ENCODE measurements at regions not wholly inside any gene's neighbourhood (a gene's known extent, or its start where the extent isn't known, plus 50 kb on each side); places are given as distances from the start of the nearest gene placed in this dataset.

GRCh38 chr10:24133835-24134234 lies 75.1 kb upstream of the KIAA1217 start:
- ATAC-seq = no peak
- no peak for DNase-seq
- intact Hi-C loops (cut with DNase I) = no loop called here

DNA sequence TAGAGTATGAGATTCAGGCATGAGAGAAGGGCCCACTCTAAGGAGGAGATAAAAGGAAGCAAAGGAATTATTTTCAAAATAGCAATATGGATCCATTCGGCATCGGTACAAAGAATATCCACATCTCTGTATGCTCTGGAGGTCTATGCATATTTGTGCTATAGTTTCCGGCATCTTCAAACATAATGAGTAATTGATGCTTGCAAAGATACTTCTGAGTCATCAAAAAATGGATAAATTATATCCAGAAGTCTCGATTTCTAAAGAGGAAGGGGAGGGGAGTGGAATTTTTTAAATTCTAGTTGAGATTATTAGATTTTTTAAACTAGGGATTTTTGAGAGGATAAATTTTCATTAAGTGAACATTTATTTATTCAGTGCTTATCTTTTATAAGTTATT lies 72.9 kb upstream of the KIAA1217 start:
- DNase-seq (no peak), ATAC-seq (no peak)
- intact Hi-C loops (cut with DNase I) = no loop called here

DNA sequence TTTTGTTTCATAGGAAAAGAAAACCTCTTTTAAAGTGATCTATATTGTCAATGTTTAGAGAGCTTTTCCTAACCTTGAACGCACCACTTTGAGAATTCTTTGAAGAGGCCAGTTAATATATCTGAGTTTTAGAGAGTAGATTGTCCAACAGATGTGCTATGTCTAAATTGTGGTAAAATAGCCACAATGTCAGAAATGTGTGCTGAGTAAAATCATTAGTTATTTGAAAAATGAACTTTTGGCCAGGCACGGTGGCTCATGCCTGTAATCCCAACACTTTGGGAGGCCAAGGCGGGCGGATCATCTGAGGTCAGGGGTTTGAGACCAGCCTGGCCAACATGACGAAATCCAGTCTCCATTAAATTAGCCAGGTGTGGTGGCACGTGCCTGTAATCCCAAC lies 61.6 kb upstream of the KIAA1217 start:
- DNase-seq (no peak), ATAC-seq (no peak)
- intact Hi-C loops (cut with DNase I) = no loop called here

- DNase-seq = no peak
- no peak for ATAC-seq
- intact Hi-C loops (cut with DNase I) = no loop called here
Measured at GRCh38 chr10:24149640-24150039, 59.3 kb upstream of the KIAA1217 start.

DNA sequence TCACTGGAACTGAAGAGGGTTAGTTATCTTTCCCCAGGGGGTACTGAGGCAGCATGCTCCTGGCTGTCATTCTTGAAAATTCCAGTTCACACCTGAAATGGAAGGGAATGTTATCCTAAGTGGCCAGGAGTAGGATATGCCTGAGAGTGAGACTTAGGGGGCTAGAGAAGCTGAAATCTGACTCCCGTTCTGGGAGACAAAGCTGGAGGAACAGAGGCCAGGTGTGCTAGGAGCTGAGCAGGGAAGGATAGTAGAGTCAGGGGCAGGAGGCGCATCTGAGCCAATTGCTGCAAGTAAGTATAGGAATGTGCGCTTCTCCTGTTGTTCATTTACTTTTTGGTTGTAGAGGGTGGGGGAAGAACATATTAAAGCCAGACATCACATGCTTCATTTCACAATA lies 58.1 kb upstream of the KIAA1217 start:
- ATAC-seq = no peak
- intact Hi-C loops (cut with DNase I) = no loop called here
- DNase-seq = no peak

DNA sequence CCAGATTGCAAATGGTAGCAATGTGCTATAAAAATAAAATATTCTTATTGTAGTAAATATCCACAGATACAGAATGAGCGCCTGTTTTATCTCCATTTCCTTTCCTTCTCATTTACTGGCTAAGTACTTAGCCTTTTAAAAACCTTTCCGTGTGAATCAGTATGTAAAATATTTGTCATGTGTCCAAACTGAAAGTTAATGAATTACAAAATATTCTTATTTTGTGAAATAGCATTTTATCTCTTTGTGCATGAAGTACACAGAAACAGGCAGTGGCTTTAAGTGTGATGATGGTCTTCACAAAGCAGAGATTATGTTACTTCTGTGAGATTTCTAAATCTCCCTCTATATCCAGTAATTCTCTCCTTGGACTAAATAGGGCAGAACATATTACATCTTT lies 56.7 kb upstream of the KIAA1217 start:
- intact Hi-C loops (cut with DNase I) = no loop called here
- DNase-seq = no peak
- peak in 1 of 2 donors; percentile 36 for ATAC-seq

DNA sequence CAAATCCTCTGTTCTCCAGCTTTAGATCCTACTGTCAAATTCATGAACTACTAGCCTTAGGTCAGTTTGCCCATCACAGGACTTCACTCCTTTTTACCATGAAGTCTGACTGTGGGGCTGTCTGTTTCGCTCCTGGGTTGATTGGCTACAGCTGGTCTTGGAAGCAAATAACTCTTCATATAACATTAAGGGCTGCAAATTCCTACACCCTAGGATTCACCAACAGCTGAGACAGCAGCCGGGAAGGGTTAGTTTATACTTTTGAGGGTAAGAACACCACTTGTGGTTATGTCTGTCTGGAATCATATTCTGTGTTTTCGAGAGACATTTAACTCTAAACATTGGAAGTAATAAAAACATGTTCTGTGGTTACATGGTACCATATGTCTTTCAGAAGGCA lies 55.9 kb upstream of the KIAA1217 start:
- no peak for DNase-seq
- intact Hi-C loops (cut with DNase I) = no loop called here
- ATAC-seq = no peak

DNA sequence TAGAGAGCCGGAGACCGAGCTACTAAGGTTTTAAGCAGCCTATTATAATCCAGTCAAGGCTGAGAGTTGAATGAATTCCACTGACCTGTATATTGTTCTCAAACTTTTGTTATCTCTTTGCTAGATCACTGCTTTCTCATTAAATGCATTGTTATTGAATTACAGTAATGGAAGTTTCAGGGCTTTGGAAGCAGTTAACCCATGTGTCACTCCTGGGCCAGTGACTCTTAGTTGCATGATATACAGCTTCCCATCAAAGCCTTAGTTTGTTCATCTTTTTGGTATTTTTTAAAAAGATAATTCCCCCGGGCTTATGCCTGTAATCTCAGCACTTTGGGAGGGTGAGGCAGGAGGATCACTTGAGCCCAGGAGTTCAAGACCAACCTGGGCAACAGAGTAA lies 55.4 kb upstream of the KIAA1217 start:
- no peak for DNase-seq

DNA sequence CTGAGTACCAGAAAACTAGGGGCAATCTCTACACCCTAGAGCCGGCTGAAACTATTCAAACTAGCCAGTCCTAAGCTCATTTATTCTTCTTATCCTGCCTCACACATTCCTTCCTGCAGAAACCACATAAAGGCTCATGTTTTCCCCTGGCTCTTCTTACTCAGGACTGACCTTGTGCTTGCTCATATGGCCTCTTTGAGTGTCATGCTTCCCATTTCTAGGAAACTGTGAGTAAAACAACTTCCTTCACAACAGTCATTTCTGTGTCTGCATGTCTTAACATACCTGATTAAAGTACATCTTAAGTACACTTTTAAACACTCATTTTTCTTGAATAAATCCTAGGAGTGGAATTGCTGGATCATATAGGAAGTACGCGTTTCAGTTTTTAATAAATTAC lies 52.3 kb upstream of the KIAA1217 start:
- DNase-seq (no peak), ATAC-seq (no peak)
- intact Hi-C loops (cut with DNase I) = no loop called here

More for the DNA sequence above, 55.4 kb upstream of the KIAA1217 start:
- no peak for ATAC-seq
- intact Hi-C loops (cut with DNase I) = no loop called here

GRCh38 chr10:24157567-24157966 lies 51.4 kb upstream of the KIAA1217 start:
- ATAC-seq = no peak
- no peak for DNase-seq
- intact Hi-C loops (cut with DNase I) = no loop called here
